ENCODE measurements at regions not wholly inside any gene's neighbourhood (a gene's known extent, or its start where the extent isn't known, plus 50 kb on each side); places are given as distances from the start of the nearest gene placed in this dataset.

GRCh38 chr18:57258131-57258777, 94.1 kb upstream of the ST8SIA3 start:
- no peak for DNase-seq (ENCODE audit: low read depth)
- no peak overlapping the region for H3K4me3 ChIP-seq (ENCODE audit: control insufficient read depth, low read depth, low read length)
- TF ChIP-seq CTCF (IDR thresholded peaks at IDR 0.05; ENCODE audit: control insufficient read depth, insufficient read depth, low read depth, low read length, missing control alignments): no peak

- TF ChIP-seq CTCF (IDR thresholded peaks at IDR 0.05; ENCODE audit: control insufficient read depth, insufficient read depth, low read depth, low read length, missing control alignments): no peak
- DNase-seq (ENCODE audit: low read depth): no peak
- no peak overlapping the region for H3K4me3 ChIP-seq (ENCODE audit: control insufficient read depth, low read depth, low read length)
These were observed 84.9 kb upstream of the ST8SIA3 start for GRCh38 chr18:57267368-57267925.

- H3K4me3 ChIP-seq (ENCODE audit: control insufficient read depth, low read depth, low read length): no peak overlapping the region
- no peak for TF ChIP-seq CTCF (IDR thresholded peaks at IDR 0.05; ENCODE audit: control insufficient read depth, insufficient read depth, low read depth, low read length, missing control alignments)
- DNase-seq (ENCODE audit: low read depth): no peak
These were observed 82.6 kb upstream of the ST8SIA3 start for GRCh38 chr18:57269756-57270155.

GRCh38 chr18:57270156-57270555, 82.2 kb upstream of the ST8SIA3 start:
- TF ChIP-seq CTCF (IDR thresholded peaks at IDR 0.05; ENCODE audit: control insufficient read depth, insufficient read depth, low read depth, low read length, missing control alignments): no peak
- DNase-seq (ENCODE audit: low read depth): no peak
- H3K4me3 ChIP-seq (ENCODE audit: control insufficient read depth, low read depth, low read length): no peak overlapping the region

GRCh38 chr18:57273194-57273593, 79.2 kb upstream of the ST8SIA3 start:
- DNase-seq (ENCODE audit: low read depth): no peak
- TF ChIP-seq CTCF (IDR thresholded peaks at IDR 0.05; ENCODE audit: control insufficient read depth, insufficient read depth, low read depth, low read length, missing control alignments): no peak
- H3K4me3 ChIP-seq (ENCODE audit: control insufficient read depth, low read depth, low read length): no peak overlapping the region

- DNase-seq (ENCODE audit: low read depth): no peak
- no peak overlapping the region for H3K4me3 ChIP-seq (ENCODE audit: control insufficient read depth, low read depth, low read length)
- no peak for TF ChIP-seq CTCF (IDR thresholded peaks at IDR 0.05; ENCODE audit: control insufficient read depth, insufficient read depth, low read depth, low read length, missing control alignments)
These were observed 77.2 kb upstream of the ST8SIA3 start for GRCh38 chr18:57275111-57275510.
